ENCODE measurements at regions not wholly inside any gene's neighbourhood (a gene's known extent, or its start where the extent isn't known, plus 50 kb on each side); places are given as distances from the start of the nearest gene placed in this dataset.

- WGBS = 86% methylated on average over 10 of the region's 10 CpGs
Observed at GRCh38 chr4:153112041-153112441, 92.2 kb upstream of the TRIM2 start.

GRCh38 chr4:153113061-153113837, 91.0 kb upstream of the TRIM2 start:
- WGBS = 87% methylated on average over 8 of the region's 8 CpGs
- Histone ChIP-seq H3K27me3 (no peaks in the 10 kb centered on the region), H3K4me3 (no peak overlapping the region), H3K36me3 (no peaks in the 10 kb centered on the region), H3K9me3 (no peaks in the 10 kb centered on the region), H3K27ac (replicated peaks in 1 of 4) (no peak overlapping the region), H3K4me1 (peaks cover 4 to 24% (median 20%) of the 10 kb centered on the region in 4 donors)
- no peak for TF ChIP-seq POLR2A (IDR thresholded peaks at IDR 0.05; ENCODE audit: low read depth)
- TF ChIP-seq CTCF (IDR thresholded peaks at IDR 0.05) = no peak
- no peak for TF ChIP-seq EP300 (IDR thresholded peaks at IDR 0.05)
- no peak for TF ChIP-seq POLR2AphosphoS5 (IDR thresholded peaks at IDR 0.05)
- no peak for DNase-seq (ENCODE audit: extremely low spot score)
- intact Hi-C loops (cut with DNase I) = no loop called here

More at GRCh38 chr4:153112041-153112441, 92.2 kb upstream of the TRIM2 start:
- H3K27me3 ChIP-seq = no peaks in the 10 kb centered on the region
- H3K27ac ChIP-seq (replicated peaks in 1 of 4) = no peak overlapping the region
- intact Hi-C loops (cut with DNase I) = no loop called here
- DNase-seq (ENCODE audit: extremely low spot score) = no peak
- H3K4me3 ChIP-seq = no peak overlapping the region
- peaks cover 4 to 24% (median 20%) of the 10 kb centered on the region in 4 donors for H3K4me1 ChIP-seq
- no peaks in the 10 kb centered on the region for H3K36me3 ChIP-seq
- H3K9me3 ChIP-seq = no peaks in the 10 kb centered on the region
- TF ChIP-seq CTCF (IDR thresholded peaks at IDR 0.05) (no peak), POLR2AphosphoS5 (IDR thresholded peaks at IDR 0.05) (no peak), POLR2A (IDR thresholded peaks at IDR 0.05; ENCODE audit: low read depth) (no peak), EP300 (IDR thresholded peaks at IDR 0.05) (no peak)

GRCh38 chr4:153113838-153114105, 90.5 kb upstream of the TRIM2 start:
- Histone ChIP-seq H3K4me1 (peaks cover 4 to 24% (median 20%) of the 10 kb centered on the region in 4 donors), H3K27ac (replicated peaks in 1 of 4) (no peak overlapping the region), H3K9me3 (no peaks in the 10 kb centered on the region), H3K36me3 (no peaks in the 10 kb centered on the region), H3K27me3 (no peaks in the 10 kb centered on the region), H3K4me3 (no peak overlapping the region)
- intact Hi-C loops (cut with DNase I) = no loop called here
- no peak for DNase-seq (ENCODE audit: extremely low spot score)
- WGBS = 80% methylated on average over 5 of the region's 5 CpGs
- TF ChIP-seq CTCF (IDR thresholded peaks at IDR 0.05) (no peak), POLR2A (IDR thresholded peaks at IDR 0.05; ENCODE audit: low read depth) (no peak), EP300 (IDR thresholded peaks at IDR 0.05) (no peak), POLR2AphosphoS5 (IDR thresholded peaks at IDR 0.05) (no peak)

GRCh38 chr4:153114771-153115321, 89.4 kb upstream of the TRIM2 start:
- Histone ChIP-seq H3K9me3 (no peaks in the 10 kb centered on the region), H3K4me1 (peaks cover 4 to 24% (median 20%) of the 10 kb centered on the region in 4 donors), H3K27ac (replicated peaks in 1 of 4) (peak overlapping the region; percentile 64 to 77 (median 69)), H3K27me3 (no peaks in the 10 kb centered on the region), H3K36me3 (no peaks in the 10 kb centered on the region), H3K4me3 (no peak overlapping the region)
- intact Hi-C loops (cut with DNase I) = no loop called here
- no peak for TF ChIP-seq EP300 (IDR thresholded peaks at IDR 0.05)
- TF ChIP-seq POLR2AphosphoS5 (IDR thresholded peaks at IDR 0.05) = no peak
- TF ChIP-seq CTCF (IDR thresholded peaks at IDR 0.05) = no peak
- TF ChIP-seq POLR2A (IDR thresholded peaks at IDR 0.05; ENCODE audit: low read depth) = no peak
- WGBS = 67% methylated on average over 11 of the region's 11 CpGs
- DNase-seq (ENCODE audit: extremely low spot score) = no peak

Data from esophagus muscularis mucosa (tissue), 4 donors.